ENCODE measurements at regions not wholly inside any gene's neighbourhood (a gene's known extent, or its start where the extent isn't known, plus 50 kb on each side); places are given as distances from the start of the nearest gene placed in this dataset.

GRCh38 chr4:11139871-11140270, 288.8 kb downstream of the HS3ST1 start:
- H3K4me1 ChIP-seq, result no peaks in the 10 kb centered on the region
- BruUV-seq (replicated peaks), result no TSS peak
- ChIA-PET CTCF (no interaction called here), POLR2A (no interaction called here)
- H3K4me3 ChIP-seq (ENCODE audit: low read depth, low read length), result no peak overlapping the region
- intact Hi-C loops (cut with micrococcal nuclease; ENCODE audit: unreplicated experiment), result no loop called here
- H3K27ac Mint-ChIP-seq (ENCODE audit: unreplicated experiment), result no peak overlapping the region
- no peaks in the 10 kb centered on the region for H3K36me3 ChIP-seq (ENCODE audit: control insufficient read depth, insufficient read depth, low read length)
- H3K36me3 Mint-ChIP-seq (ENCODE audit: insufficient read depth, unreplicated experiment), result no peaks in the 10 kb centered on the region
- no peak for DNase-seq
- no peaks in the 10 kb centered on the region for H3K27me3 Mint-ChIP-seq (ENCODE audit: insufficient read depth, unreplicated experiment)
- H3K4me1 Mint-ChIP-seq (ENCODE audit: low read depth, unreplicated experiment), result no peaks in the 10 kb centered on the region
- H3K27me3 ChIP-seq (replicated peaks; ENCODE audit: control insufficient read depth, insufficient read depth, low read length), result no peaks in the 10 kb centered on the region
- TF ChIP-seq CTCF (IDR thresholded peaks at IDR 0.05; ENCODE audit: insufficient read depth in 1 of 2, low read depth in 1 of 2, low read length in 1 of 2, severe bottlenecking in 1 of 2, unreplicated experiment in 1 of 2), result no peak
- H3K4me3 Mint-ChIP-seq (ENCODE audit: unreplicated experiment), result no peak overlapping the region
- no peaks in the 10 kb centered on the region; the same call in 1 of the 2 replicates for H3K9me3 ChIP-seq
- H3K9me3 Mint-ChIP-seq (ENCODE audit: unreplicated experiment), result peaks cover 32% of the 10 kb centered on the region

GRCh38 chr4:11138964-11139363, 289.7 kb downstream of the HS3ST1 start:
- H3K27ac Mint-ChIP-seq (ENCODE audit: unreplicated experiment), result no peak overlapping the region
- intact Hi-C loops (cut with micrococcal nuclease; ENCODE audit: unreplicated experiment), result no loop called here
- H3K27me3 ChIP-seq (replicated peaks; ENCODE audit: control insufficient read depth, insufficient read depth, low read length), result no peaks in the 10 kb centered on the region
- BruUV-seq (replicated peaks), result no TSS peak
- no peaks in the 10 kb centered on the region for H3K4me1 ChIP-seq
- H3K4me3 ChIP-seq (ENCODE audit: low read depth, low read length), result no peak overlapping the region
- H3K36me3 Mint-ChIP-seq (ENCODE audit: insufficient read depth, unreplicated experiment), result no peaks in the 10 kb centered on the region
- no peak for TF ChIP-seq CTCF (IDR thresholded peaks at IDR 0.05; ENCODE audit: insufficient read depth in 1 of 2, low read depth in 1 of 2, low read length in 1 of 2, severe bottlenecking in 1 of 2, unreplicated experiment in 1 of 2)
- no peak for DNase-seq
- no peaks in the 10 kb centered on the region for H3K36me3 ChIP-seq (ENCODE audit: control insufficient read depth, insufficient read depth, low read length)
- no peak overlapping the region for H3K4me3 Mint-ChIP-seq (ENCODE audit: unreplicated experiment)
- ChIA-PET POLR2A (no interaction called here), CTCF (no interaction called here)
- peaks cover under 1% of the 10 kb centered on the region for H3K4me1 Mint-ChIP-seq (ENCODE audit: low read depth, unreplicated experiment)
- H3K27me3 Mint-ChIP-seq (ENCODE audit: insufficient read depth, unreplicated experiment), result no peaks in the 10 kb centered on the region
- no peaks in the 10 kb centered on the region; the same call in 1 of the 2 replicates for H3K9me3 ChIP-seq
- peaks cover 34% of the 10 kb centered on the region for H3K9me3 Mint-ChIP-seq (ENCODE audit: unreplicated experiment)

- no peak for DNase-seq
- Histone ChIP-seq H3K4me1 (no peaks in the 10 kb centered on the region), H3K9me3 (no peaks in the 10 kb centered on the region), H3K4me3 (ENCODE audit: low read depth, low read length) (no peak overlapping the region), H3K27me3 (replicated peaks; ENCODE audit: control insufficient read depth, insufficient read depth, low read length) (no peaks in the 10 kb centered on the region), H3K36me3 (ENCODE audit: control insufficient read depth, insufficient read depth, low read length) (no peaks in the 10 kb centered on the region)
- TF ChIP-seq CTCF (IDR thresholded peaks at IDR 0.05; ENCODE audit: insufficient read depth in 1 of 2, low read depth in 1 of 2, low read length in 1 of 2, severe bottlenecking in 1 of 2, unreplicated experiment in 1 of 2), result no peak
- Mint-ChIP-seq H3K9me3 (ENCODE audit: unreplicated experiment) (peaks cover 39% of the 10 kb centered on the region), H3K36me3 (ENCODE audit: insufficient read depth, unreplicated experiment) (no peaks in the 10 kb centered on the region), H3K27ac (ENCODE audit: unreplicated experiment) (no peak overlapping the region), H3K4me1 (ENCODE audit: low read depth, unreplicated experiment) (peaks cover 13% of the 10 kb centered on the region), H3K4me3 (ENCODE audit: unreplicated experiment) (no peak overlapping the region), H3K27me3 (ENCODE audit: insufficient read depth, unreplicated experiment) (no peaks in the 10 kb centered on the region)
- intact Hi-C loops (cut with micrococcal nuclease; ENCODE audit: unreplicated experiment), result no loop called here
- BruUV-seq (replicated peaks), result no TSS peak
- ChIA-PET POLR2A (no interaction called here), CTCF (no interaction called here)
Measured at GRCh38 chr4:11134705-11135104, 294.0 kb downstream of the HS3ST1 start.
